Upper lobe of left lung (tissue), 4 donors: ENCODE measurements at regions not wholly inside any gene's neighbourhood (a gene's known extent, or its start where the extent isn't known, plus 50 kb on each side); places are given as distances from the start of the nearest gene placed in this dataset.

Experiments
- CTCF ChIP-seq, 6 experiments: fragments of 450-650 bp in 4 of 6; fragments of 200-600 bp in 2 of 6; sonication (generic) in 2 of 6; IDR thresholded peaks; one replicate each; pipeline ENCODE4 v1.5.1; 2016 to 2019; ENCODE audit warnings: antibody characterized with exemption in 6 of 6
- POLR2AphosphoS5 ChIP-seq, 2 donors: sonication (generic); formaldehyde crosslinking; IDR thresholded peaks; one replicate each; pipeline ENCODE4 v1.5.1; 2017; ENCODE audit warnings: antibody characterized with exemption in 2 of 2

DNA sequence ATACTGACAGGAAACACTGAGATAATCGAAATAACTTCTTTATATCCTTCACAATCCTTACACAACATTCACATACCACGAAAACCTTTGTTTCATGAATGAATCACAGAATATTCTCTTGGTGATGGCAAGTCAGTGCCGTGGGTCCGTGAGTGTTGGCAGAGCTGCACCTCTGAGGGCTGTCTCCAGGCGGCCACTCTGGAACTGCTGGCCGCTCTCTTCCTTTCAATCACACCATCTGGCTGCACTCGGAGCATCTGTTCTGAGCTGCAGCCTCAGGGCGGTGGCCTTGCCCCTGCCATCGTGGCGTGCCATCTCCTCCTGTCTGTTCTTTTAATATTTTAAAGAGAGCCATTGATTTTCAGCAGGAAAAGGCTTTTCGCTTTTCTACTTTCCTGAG is 129.4 kb upstream of the AFDN start:
- TF ChIP-seq POLR2AphosphoS5 (IDR thresholded peaks at IDR 0.05) = no peak
- no peak for TF ChIP-seq CTCF (IDR thresholded peaks at IDR 0.05)
